ENCODE measurements at regions not wholly inside any gene's neighbourhood (a gene's known extent, or its start where the extent isn't known, plus 50 kb on each side); places are given as distances from the start of the nearest gene placed in this dataset.
"Not testable (repeated sequence)": the region's sequence is repeated elsewhere in the genome, so short reads cannot be mapped to it uniquely, and the experiment has no call there.

- TF ChIP-seq, protein P1, sequence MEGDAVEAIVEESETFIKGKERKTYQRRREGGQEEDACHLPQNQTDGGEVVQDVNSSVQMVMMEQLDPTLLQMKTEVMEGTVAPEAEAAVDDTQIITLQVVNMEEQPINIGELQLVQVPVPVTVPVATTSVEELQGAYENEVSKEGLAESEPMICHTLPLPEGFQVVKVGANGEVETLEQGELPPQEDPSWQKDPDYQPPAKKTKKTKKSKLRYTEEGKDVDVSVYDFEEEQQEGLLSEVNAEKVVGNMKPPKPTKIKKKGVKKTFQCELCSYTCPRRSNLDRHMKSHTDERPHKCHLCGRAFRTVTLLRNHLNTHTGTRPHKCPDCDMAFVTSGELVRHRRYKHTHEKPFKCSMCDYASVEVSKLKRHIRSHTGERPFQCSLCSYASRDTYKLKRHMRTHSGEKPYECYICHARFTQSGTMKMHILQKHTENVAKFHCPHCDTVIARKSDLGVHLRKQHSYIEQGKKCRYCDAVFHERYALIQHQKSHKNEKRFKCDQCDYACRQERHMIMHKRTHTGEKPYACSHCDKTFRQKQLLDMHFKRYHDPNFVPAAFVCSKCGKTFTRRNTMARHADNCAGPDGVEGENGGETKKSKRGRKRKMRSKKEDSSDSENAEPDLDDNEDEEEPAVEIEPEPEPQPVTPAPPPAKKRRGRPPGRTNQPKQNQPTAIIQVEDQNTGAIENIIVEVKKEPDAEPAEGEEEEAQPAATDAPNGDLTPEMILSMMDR (IDR thresholded peaks at IDR 0.05; ENCODE audit: poor library complexity) = no peak
- TF ChIP-seq EZH2phosphoT487 (IDR thresholded peaks at IDR 0.05; ENCODE audit: low read depth, severe bottlenecking, unreplicated experiment) = no peak
- TF ChIP-seq EZH2 (IDR thresholded peaks at IDR 0.05; ENCODE audit: borderline replicate concordance) = no peak
- H3K4me2 ChIP-seq = no peak overlapping the region
- no peak overlapping the region for H2AFZ ChIP-seq
- 97% methylated on average over 6 of the region's 6 CpGs for WGBS (ENCODE audit: low lambda C conversion rate, missing lambda C conversion rate)
- H3K9me3 ChIP-seq (ENCODE audit: low read depth) = no peaks in the 10 kb centered on the region
- H3K27me3 ChIP-seq = no peaks in the 10 kb centered on the region
- no peak overlapping the region for H3K4me3 ChIP-seq
- no peaks in the 10 kb centered on the region for H3K36me3 ChIP-seq (replicated peaks; ENCODE audit: insufficient read depth, low read depth)
- H3K4me1 ChIP-seq (ENCODE audit: insufficient read depth) = no peaks in the 10 kb centered on the region
- H3K9me2 ChIP-seq (replicated peaks; ENCODE audit: insufficient read depth) = no peaks in the 10 kb centered on the region
- no peaks in the 10 kb centered on the region for H4K20me1 ChIP-seq (ENCODE audit: insufficient read depth, poor library complexity, severe bottlenecking)
- H3K27ac ChIP-seq = no peak overlapping the region
- H3K79me2 ChIP-seq = no peaks in the 10 kb centered on the region
- no peak for DNase-seq (ENCODE audit: low spot score)
These were observed 191.8 kb upstream of the CXCL12 start for GRCh38 chr10:44576702-44577191.

- H3K9me3 ChIP-seq (ENCODE audit: low read depth) = no peaks in the 10 kb centered on the region
These were observed 192.6 kb upstream of the CXCL12 start for GRCh38 chr10:44577533-44577932.

DNA sequence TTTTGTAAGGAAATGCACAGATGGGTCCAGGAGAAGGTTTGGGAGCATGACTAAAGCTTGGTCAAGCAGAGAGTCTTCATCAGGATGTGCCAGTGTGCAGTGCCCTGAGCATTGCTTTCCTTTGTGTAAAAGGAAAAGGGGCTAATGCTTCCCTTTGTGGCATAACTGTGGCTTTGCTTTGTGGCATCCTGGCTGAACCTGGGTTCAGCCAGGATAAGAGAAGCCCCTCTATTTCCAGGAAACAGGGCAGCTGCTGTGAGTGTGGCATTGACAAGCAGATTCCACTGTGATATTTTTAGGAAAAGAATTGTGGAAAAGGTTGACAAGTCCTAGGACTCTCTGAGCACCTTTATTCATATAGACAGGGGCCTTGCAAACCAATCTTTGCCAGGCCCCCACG is 193.4 kb upstream of the CXCL12 start:
- Histone ChIP-seq H3K4me2 (no peak overlapping the region), H2AFZ (no peak overlapping the region), H3K27ac (no peak overlapping the region), H3K79me2 (no peaks in the 10 kb centered on the region), H3K4me3 (no peak overlapping the region), H3K27me3 (no peaks in the 10 kb centered on the region), H3K36me3 (replicated peaks; ENCODE audit: insufficient read depth, low read depth) (no peaks in the 10 kb centered on the region), H3K9me2 (replicated peaks; ENCODE audit: insufficient read depth) (no peaks in the 10 kb centered on the region), H3K9me3 (ENCODE audit: low read depth) (no peaks in the 10 kb centered on the region), H3K4me1 (ENCODE audit: insufficient read depth) (no peaks in the 10 kb centered on the region), H4K20me1 (ENCODE audit: insufficient read depth, poor library complexity, severe bottlenecking) (no peaks in the 10 kb centered on the region)
- 100% methylated on average over 1 of the region's 1 CpG for WGBS (ENCODE audit: low lambda C conversion rate, missing lambda C conversion rate)
- no peak for TF ChIP-seq EZH2 (IDR thresholded peaks at IDR 0.05; ENCODE audit: borderline replicate concordance)
- TF ChIP-seq EZH2phosphoT487 (IDR thresholded peaks at IDR 0.05; ENCODE audit: low read depth, severe bottlenecking, unreplicated experiment) = no peak
- TF ChIP-seq, protein P1 (IDR thresholded peaks at IDR 0.05; ENCODE audit: poor library complexity) = no peak
- DNase-seq (ENCODE audit: low spot score) = no peak

More at GRCh38 chr10:44577533-44577932, 192.6 kb upstream of the CXCL12 start:
- H3K9me2 ChIP-seq (replicated peaks; ENCODE audit: insufficient read depth) = no peaks in the 10 kb centered on the region
- H3K4me1 ChIP-seq (ENCODE audit: insufficient read depth) = no peaks in the 10 kb centered on the region
- no peaks in the 10 kb centered on the region for H3K27me3 ChIP-seq
- no peak overlapping the region for H2AFZ ChIP-seq
- TF ChIP-seq EZH2phosphoT487 (IDR thresholded peaks at IDR 0.05; ENCODE audit: low read depth, severe bottlenecking, unreplicated experiment) = no peak
- TF ChIP-seq EZH2 (IDR thresholded peaks at IDR 0.05; ENCODE audit: borderline replicate concordance) = no peak
- TF ChIP-seq, protein P1 (IDR thresholded peaks at IDR 0.05; ENCODE audit: poor library complexity) = no peak
- no peaks in the 10 kb centered on the region for H4K20me1 ChIP-seq (ENCODE audit: insufficient read depth, poor library complexity, severe bottlenecking)
- H3K4me3 ChIP-seq = no peak overlapping the region
- 92% methylated on average over 3 of the region's 3 CpGs for WGBS (ENCODE audit: low lambda C conversion rate, missing lambda C conversion rate)
- H3K4me2 ChIP-seq = no peak overlapping the region
- H3K27ac ChIP-seq = no peak overlapping the region
- H3K79me2 ChIP-seq = no peaks in the 10 kb centered on the region
- H3K36me3 ChIP-seq (replicated peaks; ENCODE audit: insufficient read depth, low read depth) = no peaks in the 10 kb centered on the region
- DNase-seq (ENCODE audit: low spot score) = no peak

DNA sequence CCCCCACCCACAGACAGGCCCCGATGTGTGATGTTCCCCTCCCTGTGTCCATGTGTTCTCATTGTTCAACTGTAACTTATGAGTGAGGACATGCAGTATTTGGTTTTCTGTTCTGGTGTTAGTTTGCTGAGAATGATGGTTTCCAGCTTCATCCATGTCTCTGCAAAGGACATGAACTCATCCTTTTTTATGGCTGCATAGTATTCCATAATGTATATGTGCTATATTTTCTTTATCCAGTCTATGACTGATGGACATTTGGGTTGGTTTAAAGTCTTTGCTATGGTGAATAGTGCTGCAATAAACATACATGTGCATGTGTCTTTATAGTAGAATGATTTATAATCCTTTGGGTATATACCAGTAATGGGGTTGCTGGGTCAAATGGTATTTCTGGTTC is 194.1 kb upstream of the CXCL12 start:
- not testable (repeated sequence) for H3K4me2 ChIP-seq; H3K4me1 ChIP-seq (ENCODE audit: insufficient read depth); H3K4me3 ChIP-seq; H3K27ac ChIP-seq; H4K20me1 ChIP-seq (ENCODE audit: insufficient read depth, poor library complexity, severe bottlenecking); H3K36me3 ChIP-seq (replicated peaks; ENCODE audit: insufficient read depth, low read depth); H3K79me2 ChIP-seq; H3K9me3 ChIP-seq (ENCODE audit: low read depth); H3K9me2 ChIP-seq (replicated peaks; ENCODE audit: insufficient read depth); H2AFZ ChIP-seq; H3K27me3 ChIP-seq; DNase-seq (ENCODE audit: low spot score)
- 89% methylated on average over 1 of the region's 1 CpG for WGBS (ENCODE audit: low lambda C conversion rate, missing lambda C conversion rate)

All from hepatocyte (in vitro differentiated cells).